GM23338 (cell line): ENCODE measurements at regions not wholly inside any gene's neighbourhood (a gene's known extent, or its start where the extent isn't known, plus 50 kb on each side); places are given as distances from the start of the nearest gene placed in this dataset.

Experiments
- ATAC-seq: fragments of 200-7000 bp; cut with Tn5 transposase; 3 replicates; pipeline ENCODE4 v1.9.1; 2020
- DNase-seq: peaks from one replicate; pipeline ENCODE4 v3.0.0-alpha.2; 2015; ENCODE audit warnings: low spot score
- H2AFZ ChIP-seq: fragments of 200-600 bp; sonication (generic); 2 replicates; pipeline ENCODE4 v1.8.0; 2016; ENCODE audit warnings: antibody characterized with exemption, mild to moderate bottlenecking, moderate library complexity
- H3F3A ChIP-seq: fragments of 200-600 bp; sonication (generic); replicated peaks from 2 replicates; pipeline ENCODE4 v1.8.0; 2017; ENCODE audit warnings: antibody characterized with exemption, mixed run types, low read depth
- H3K27ac ChIP-seq: fragments of 200-600 bp; sonication (generic); 2 replicates; pipeline ENCODE4 v1.6.1; 2016; ENCODE audit warnings: low read depth
- H3K27me3 ChIP-seq: fragments of 200-600 bp; sonication (generic); 2 replicates; pipeline ENCODE4 v1.8.0; 2016; ENCODE audit warnings: mild to moderate bottlenecking, mixed run types, moderate library complexity; ENCODE audit not compliant: insufficient read depth
- H3K36me3 ChIP-seq: fragments of 200-600 bp; sonication (generic); 2 replicates; pipeline ENCODE4 v1.8.0; 2016; ENCODE audit warnings: mild to moderate bottlenecking; ENCODE audit not compliant: insufficient read depth
- H3K4me1 ChIP-seq: fragments of 200-600 bp; sonication (generic); 2 replicates; pipeline ENCODE4 v1.8.0; 2016; ENCODE audit warnings: mild to moderate bottlenecking, moderate library complexity; ENCODE audit not compliant: insufficient read depth
- H3K4me2 ChIP-seq: fragments of 200-600 bp; sonication (generic); 2 replicates; pipeline ENCODE4 v1.7.1; 2017; ENCODE audit warnings: mixed run types
- H3K4me3 ChIP-seq: fragments of 200-600 bp; sonication (generic); 2 replicates; pipeline ENCODE4 v1.6.1; 2016; ENCODE audit warnings: mixed run types
- H3K79me2 ChIP-seq: fragments of 200-600 bp; sonication (generic); replicated peaks from 2 replicates; pipeline ENCODE4 v1.8.0; 2017; ENCODE audit warnings: mild to moderate bottlenecking; ENCODE audit not compliant: insufficient read depth
- H3K9me2 ChIP-seq: fragments of 200-600 bp; sonication (generic); 2 replicates; pipeline ENCODE4 v1.8.0; 2017; ENCODE audit not compliant: insufficient read depth
- H4K20me1 ChIP-seq: fragments of 200-600 bp; sonication (generic); replicated peaks from 2 replicates; pipeline ENCODE4 v1.8.0; 2017; ENCODE audit warnings: mild to moderate bottlenecking; ENCODE audit not compliant: insufficient read depth
- H3K27ac Mint-ChIP-seq: 2 replicates; pipeline ENCODE4 v1.8.0; 2020; ENCODE audit warnings: inconsistent platforms, mild to moderate bottlenecking, moderate library complexity, mixed read lengths
- H3K27me3 Mint-ChIP-seq: 3 replicates; pipeline ENCODE4 v1.8.0; 2022; ENCODE audit warnings: low read depth, mild to moderate bottlenecking, moderate library complexity, mixed read lengths, inconsistent platforms; ENCODE audit not compliant: insufficient read depth, poor library complexity
- H3K36me3 Mint-ChIP-seq: 3 replicates; pipeline ENCODE4 v1.8.0; 2021; ENCODE audit warnings: low read depth, mild to moderate bottlenecking, inconsistent platforms, moderate library complexity, mixed read lengths
- H3K4me1 Mint-ChIP-seq: 3 replicates; pipeline ENCODE4 v1.8.0; 2020; ENCODE audit warnings: mild to moderate bottlenecking, inconsistent platforms, mixed read lengths
- H3K4me3 Mint-ChIP-seq: 3 replicates; pipeline ENCODE4 v1.8.0; 2021; ENCODE audit warnings: moderate library complexity, mild to moderate bottlenecking, inconsistent platforms, mixed read lengths
- H3K9me3 Mint-ChIP-seq: 3 replicates; pipeline ENCODE4 v1.8.0; 2020; ENCODE audit warnings: moderate library complexity, mild to moderate bottlenecking, inconsistent platforms, mixed read lengths
- CREB1 ChIP-seq: fragments of 250-450 bp; sonication (Bioruptor Pico); IDR thresholded peaks from 2 replicates; pipeline ENCODE4 v1.5.0; 2020; ENCODE audit warnings: low read depth, mild to moderate bottlenecking, moderate library complexity
- CTCF ChIP-seq, 2 experiments: fragments of 200-600 bp in 1 of 2; sonication (generic) in 1 of 2; conservative IDR thresholded peaks; 2 replicates each; pipeline versions ENCODE4 v1.5.1 to v1.6.1; 2016 to 2017; ENCODE audit warnings: antibody characterized with exemption in 2 of 2, low read depth in 2 of 2, mild to moderate bottlenecking in 2 of 2, moderate library complexity in 1 of 2
- EZH2 ChIP-seq: fragments of 200-600 bp; sonication (generic); IDR thresholded peaks from one replicate; pipeline ENCODE4 v1.8.0; 2017; ENCODE audit warnings: antibody characterized with exemption, mild to moderate bottlenecking, low read depth; ENCODE audit not compliant: unreplicated experiment
- EZH2phosphoT487 ChIP-seq: fragments of 200-600 bp; sonication (generic); IDR thresholded peaks from one replicate; pipeline ENCODE4 v1.8.1; 2018; ENCODE audit warnings: antibody characterized with exemption; ENCODE audit not compliant: unreplicated experiment
- JUNB ChIP-seq: IDR thresholded peaks from one replicate; pipeline ENCODE4 v1.6.1; 2016; ENCODE audit warnings: antibody characterized with exemption; ENCODE audit not compliant: unreplicated experiment
- NANOG ChIP-seq: IDR thresholded peaks from 2 replicates; pipeline ENCODE4 v1.6.1; 2016; ENCODE audit warnings: antibody characterized with exemption, borderline replicate concordance
- POLR2AphosphoS5 ChIP-seq: IDR thresholded peaks from 2 replicates; pipeline ENCODE4 v1.6.1; 2016; ENCODE audit warnings: antibody characterized with exemption, low read depth
- REST ChIP-seq: IDR thresholded peaks from one replicate; pipeline ENCODE4 v1.6.1; 2018; ENCODE audit warnings: antibody characterized with exemption; ENCODE audit not compliant: unreplicated experiment
- STAT1 ChIP-seq: IDR thresholded peaks from one replicate; pipeline ENCODE4 v1.6.1; 2016; ENCODE audit warnings: antibody characterized with exemption; ENCODE audit not compliant: unreplicated experiment
- ZNF114 ChIP-seq: fragments of 250-450 bp; sonication (Bioruptor Pico); IDR thresholded peaks from 2 replicates; pipeline ENCODE4 v1.5.0; 2020; ENCODE audit warnings: mild to moderate bottlenecking, moderate library complexity
- ZNF331 ChIP-seq: fragments of 250-450 bp; sonication (Bioruptor Pico); IDR thresholded peaks from 2 replicates; pipeline ENCODE4 v1.5.0; 2020; ENCODE audit warnings: low read depth, mild to moderate bottlenecking, moderate library complexity
- ZNF462 ChIP-seq: fragments of 250-450 bp; sonication (Bioruptor Pico); IDR thresholded peaks from 2 replicates; pipeline ENCODE4 v1.5.0; 2020; ENCODE audit warnings: mild to moderate bottlenecking, moderate library complexity
- TF ChIP-seq, protein P1 (sequence below): IDR thresholded peaks from 2 replicates; pipeline ENCODE4 v1.6.1; 2016; ENCODE audit warnings: antibody characterized with exemption

DNA sequence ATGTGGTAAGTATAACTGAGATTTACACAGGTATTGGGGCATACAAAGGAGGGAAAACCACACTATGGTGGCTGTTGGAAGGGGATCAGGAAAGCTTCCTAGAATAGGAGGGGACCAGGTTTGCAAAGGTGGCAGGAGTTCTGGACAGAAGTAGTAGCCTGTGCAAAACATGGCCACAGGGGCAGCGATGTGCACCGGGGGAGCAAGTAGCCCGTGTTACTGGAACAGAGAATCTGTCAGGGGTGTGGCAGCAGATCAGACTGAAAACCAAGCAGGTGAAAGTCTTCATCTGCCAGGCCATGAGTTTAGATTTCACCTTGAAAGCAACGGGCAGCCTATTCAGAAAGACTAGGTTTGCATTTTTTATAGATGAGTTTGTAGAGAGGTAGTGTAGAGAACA lies 182.3 kb upstream of the LPP start:
- no peak overlapping the region for H3K27ac ChIP-seq
- no peaks in the 10 kb centered on the region for H3K36me3 ChIP-seq
- H3K79me2 ChIP-seq: no peaks in the 10 kb centered on the region
- no peak overlapping the region for H3K4me2 ChIP-seq
- no peak overlapping the region for H3K27ac Mint-ChIP-seq
- H3K4me1 ChIP-seq: no peaks in the 10 kb centered on the region
- H3K4me1 Mint-ChIP-seq: peaks cover 4% of the 10 kb centered on the region; the same call in 2 of the 3 replicates
- no peaks in the 10 kb centered on the region for H3K9me2 ChIP-seq
- no peaks in the 10 kb centered on the region for H3K27me3 ChIP-seq
- DNase-seq: peak; percentile 30
- peak; percentile 53; the same call in 2 of the 3 replicates for ATAC-seq
- H4K20me1 ChIP-seq: no peaks in the 10 kb centered on the region
- no peaks in the 10 kb centered on the region for H3K9me3 Mint-ChIP-seq
- H3K27me3 Mint-ChIP-seq: peaks cover 4% of the 10 kb centered on the region
- H3K36me3 Mint-ChIP-seq: no peaks in the 10 kb centered on the region
- TF ChIP-seq, protein P1, sequence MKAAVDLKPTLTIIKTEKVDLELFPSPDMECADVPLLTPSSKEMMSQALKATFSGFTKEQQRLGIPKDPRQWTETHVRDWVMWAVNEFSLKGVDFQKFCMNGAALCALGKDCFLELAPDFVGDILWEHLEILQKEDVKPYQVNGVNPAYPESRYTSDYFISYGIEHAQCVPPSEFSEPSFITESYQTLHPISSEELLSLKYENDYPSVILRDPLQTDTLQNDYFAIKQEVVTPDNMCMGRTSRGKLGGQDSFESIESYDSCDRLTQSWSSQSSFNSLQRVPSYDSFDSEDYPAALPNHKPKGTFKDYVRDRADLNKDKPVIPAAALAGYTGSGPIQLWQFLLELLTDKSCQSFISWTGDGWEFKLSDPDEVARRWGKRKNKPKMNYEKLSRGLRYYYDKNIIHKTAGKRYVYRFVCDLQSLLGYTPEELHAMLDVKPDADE: no peak
- TF ChIP-seq CTCF (conservative IDR thresholded peaks at IDR 0.05; ENCODE audit: low read depth in 2 of 2): no peak
- no peak for TF ChIP-seq EZH2phosphoT487
- TF ChIP-seq ZNF114 (CRISPR knock-in tag): no peak
- TF ChIP-seq REST: no peak
- TF ChIP-seq POLR2AphosphoS5: no peak
- no peak for TF ChIP-seq EZH2
- TF ChIP-seq STAT1: no peak
- no peak for TF ChIP-seq ZNF331
- TF ChIP-seq NANOG: no peak
- no peak for TF ChIP-seq JUNB
- TF ChIP-seq CREB1: no peak
- no peak for TF ChIP-seq ZNF462
- H3K4me3 Mint-ChIP-seq: no peak overlapping the region
- no peak overlapping the region for H3K4me3 ChIP-seq
- no peak overlapping the region; the same call in 1 of the 2 replicates for H2AFZ ChIP-seq
- H3F3A ChIP-seq: no peaks in the 10 kb centered on the region
